ENCODE measurements at regions not wholly inside any gene's neighbourhood (a gene's known extent, or its start where the extent isn't known, plus 50 kb on each side); places are given as distances from the start of the nearest gene placed in this dataset.

GRCh38 chr2:122368576-122369243, 613.3 kb downstream of the TSN start:
- H3K9ac ChIP-seq (ENCODE audit: insufficient read depth, low read length, poor library complexity, severe bottlenecking), result no peak overlapping the region
- no peaks in the 10 kb centered on the region for H4K20me1 ChIP-seq (ENCODE audit: insufficient read depth, low read length)
- H3K4me1 Mint-ChIP-seq, result no peaks in the 10 kb centered on the region
- H3K27ac ChIP-seq (ENCODE audit: low read depth in 1 of 2, low read length in 2 of 2), result no peak overlapping the region
- no peak overlapping the region for H3K4me3 Mint-ChIP-seq
- H3K36me3 Mint-ChIP-seq, result no peaks in the 10 kb centered on the region
- intact Hi-C loops (cut with micrococcal nuclease), result no loop called here
- no peaks in the 10 kb centered on the region for H3K36me3 ChIP-seq (replicated peaks in 1 of 2; ENCODE audit: control insufficient read depth in 1 of 2, insufficient read depth in 2 of 2, low read length in 2 of 2)
- H3K4me2 ChIP-seq (replicated peaks; ENCODE audit: extremely low read depth, low read length, poor library complexity, severe bottlenecking), result no peak overlapping the region
- no peaks in the 10 kb centered on the region for H3K27me3 Mint-ChIP-seq (ENCODE audit: low read depth in 3 of 3)
- H3K79me2 ChIP-seq (ENCODE audit: insufficient read depth, low read length), result no peaks in the 10 kb centered on the region
- H3K9me3 Mint-ChIP-seq, result peaks cover 2 to 11% (median 5%) of the 10 kb centered on the region in 7 donors
- H3K27ac Mint-ChIP-seq, result no peak overlapping the region
- H3K4me3 ChIP-seq (replicated peaks in 1 of 3; ENCODE audit: low read depth in 2 of 3, low read length in 3 of 3), result no peak overlapping the region
- no peak overlapping the region for H2AFZ ChIP-seq (ENCODE audit: insufficient read depth, low read depth, low read length, poor library complexity, severe bottlenecking)
- H3K4me1 ChIP-seq (ENCODE audit: control insufficient read depth in 1 of 2, insufficient read depth in 2 of 2, low read length in 2 of 2), result no peaks in the 10 kb centered on the region
- no peaks in the 10 kb centered on the region for H3K27me3 ChIP-seq (ENCODE audit: control insufficient read depth in 2 of 2, insufficient read depth in 2 of 2, low read length in 2 of 2)
- TF ChIP-seq, protein P1, sequence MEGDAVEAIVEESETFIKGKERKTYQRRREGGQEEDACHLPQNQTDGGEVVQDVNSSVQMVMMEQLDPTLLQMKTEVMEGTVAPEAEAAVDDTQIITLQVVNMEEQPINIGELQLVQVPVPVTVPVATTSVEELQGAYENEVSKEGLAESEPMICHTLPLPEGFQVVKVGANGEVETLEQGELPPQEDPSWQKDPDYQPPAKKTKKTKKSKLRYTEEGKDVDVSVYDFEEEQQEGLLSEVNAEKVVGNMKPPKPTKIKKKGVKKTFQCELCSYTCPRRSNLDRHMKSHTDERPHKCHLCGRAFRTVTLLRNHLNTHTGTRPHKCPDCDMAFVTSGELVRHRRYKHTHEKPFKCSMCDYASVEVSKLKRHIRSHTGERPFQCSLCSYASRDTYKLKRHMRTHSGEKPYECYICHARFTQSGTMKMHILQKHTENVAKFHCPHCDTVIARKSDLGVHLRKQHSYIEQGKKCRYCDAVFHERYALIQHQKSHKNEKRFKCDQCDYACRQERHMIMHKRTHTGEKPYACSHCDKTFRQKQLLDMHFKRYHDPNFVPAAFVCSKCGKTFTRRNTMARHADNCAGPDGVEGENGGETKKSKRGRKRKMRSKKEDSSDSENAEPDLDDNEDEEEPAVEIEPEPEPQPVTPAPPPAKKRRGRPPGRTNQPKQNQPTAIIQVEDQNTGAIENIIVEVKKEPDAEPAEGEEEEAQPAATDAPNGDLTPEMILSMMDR (IDR thresholded peaks at IDR 0.05), result no peak
- peaks cover 0 to 3% of the 10 kb centered on the region in 2 donors for H3K9me3 ChIP-seq (replicated peaks in 1 of 2; ENCODE audit: control insufficient read depth in 1 of 2, insufficient read depth in 1 of 2, low read length in 2 of 2)
- DNase-seq, result no peak
- no CpG with 5 or more reads among the region's 1 CpG for WGBS (ENCODE audit: insufficient coverage)

GRCh38 chr2:122378521-122378920, 623.1 kb downstream of the TSN start:
- no peak overlapping the region for H3K4me2 ChIP-seq (replicated peaks; ENCODE audit: extremely low read depth, low read length, poor library complexity, severe bottlenecking)
- no peak overlapping the region for H3K9ac ChIP-seq (ENCODE audit: insufficient read depth, low read length, poor library complexity, severe bottlenecking)
- H3K27ac ChIP-seq (ENCODE audit: low read depth in 1 of 2, low read length in 2 of 2), result no peak overlapping the region
- no peaks in the 10 kb centered on the region for H3K9me3 ChIP-seq (replicated peaks in 1 of 2; ENCODE audit: control insufficient read depth in 1 of 2, insufficient read depth in 1 of 2, low read length in 2 of 2)
- Mint-ChIP-seq H3K27ac (no peak overlapping the region), H3K36me3 (no peaks in the 10 kb centered on the region), H3K4me1 (no peaks in the 10 kb centered on the region), H3K27me3 (ENCODE audit: low read depth in 3 of 3) (peaks cover 0 to 2% (median 0%) of the 10 kb centered on the region in 3 donors), H3K4me3 (no peak overlapping the region), H3K9me3 (peaks cover 0 to 4% (median 3%) of the 10 kb centered on the region in 7 donors)
- no peak overlapping the region for H3K4me3 ChIP-seq (replicated peaks in 1 of 3; ENCODE audit: low read depth in 2 of 3, low read length in 3 of 3)
- WGBS (ENCODE audit: insufficient coverage), result 100% methylated on average over 1 of the region's 1 CpG
- TF ChIP-seq, protein P1 (IDR thresholded peaks at IDR 0.05), result no peak
- H3K79me2 ChIP-seq (ENCODE audit: insufficient read depth, low read length), result no peaks in the 10 kb centered on the region
- intact Hi-C loops (cut with micrococcal nuclease), result no loop called here
- H4K20me1 ChIP-seq (ENCODE audit: insufficient read depth, low read length), result no peaks in the 10 kb centered on the region
- no peaks in the 10 kb centered on the region for H3K4me1 ChIP-seq (ENCODE audit: control insufficient read depth in 1 of 2, insufficient read depth in 2 of 2, low read length in 2 of 2)
- no peak for DNase-seq
- H3K27me3 ChIP-seq (ENCODE audit: control insufficient read depth in 2 of 2, insufficient read depth in 2 of 2, low read length in 2 of 2), result no peaks in the 10 kb centered on the region
- no peaks in the 10 kb centered on the region for H3K36me3 ChIP-seq (replicated peaks in 1 of 2; ENCODE audit: control insufficient read depth in 1 of 2, insufficient read depth in 2 of 2, low read length in 2 of 2)
- H2AFZ ChIP-seq (ENCODE audit: insufficient read depth, low read depth, low read length, poor library complexity, severe bottlenecking), result no peak overlapping the region
